Uterus (tissue), 3 donors: ENCODE measurements at regions not wholly inside any gene's neighbourhood (a gene's known extent, or its start where the extent isn't known, plus 50 kb on each side); places are given as distances from the start of the nearest gene placed in this dataset.
"Not testable (repeated sequence)": the region's sequence is repeated elsewhere in the genome, so short reads cannot be mapped to it uniquely, and the experiment has no call there.

Experiments
- DNase-seq, 2 donors: peaks; one replicate each; pipeline ENCODE4 v3.0.0-alpha.2; 2019 to 2020
- H3K27ac ChIP-seq, 2 donors: fragments of 200-600 bp; sonication (generic); 1 replicate in 1 of 2; 2 replicates in 1 of 2; pipeline ENCODE4 v1.5.1; 2016 to 2018
- H3K27me3 ChIP-seq, 2 donors: fragments of 200-600 bp; sonication (generic); one replicate each; pipeline ENCODE4 v1.5.1; 2018 to 2019; ENCODE audit warnings: control low read depth in 1 of 2
- H3K36me3 ChIP-seq, 2 donors: fragments of 200-600 bp; sonication (generic); one replicate each; pipeline ENCODE4 v1.5.1; 2019; ENCODE audit warnings: control low read depth in 1 of 2
- H3K4me1 ChIP-seq, 2 donors: fragments of 200-600 bp; sonication (generic); one replicate each; pipeline ENCODE4 v1.5.1; 2018 to 2019; ENCODE audit warnings: control low read depth in 1 of 2
- H3K4me3 ChIP-seq, 2 donors: fragments of 200-600 bp; sonication (generic); 1 replicate in 1 of 2; 2 replicates in 1 of 2; pipeline ENCODE4 v1.5.1; 2018 to 2019; ENCODE audit warnings: mild to moderate bottlenecking in 1 of 2
- H3K9me3 ChIP-seq, 2 donors: fragments of 200-600 bp; sonication (generic); one replicate each; pipeline ENCODE4 v1.5.1; 2019; ENCODE audit warnings: control low read depth in 1 of 2
- CTCF ChIP-seq, 4 experiments: fragments of 200-600 bp in 2 of 4; fragments of 450-650 bp in 2 of 4; sonication (generic) in 2 of 4; IDR thresholded peaks; one replicate each; pipeline ENCODE4 v1.5.1; 2016 to 2019; ENCODE audit warnings: antibody characterized with exemption in 4 of 4, mild to moderate bottlenecking in 2 of 4, moderate library complexity in 1 of 4
- POLR2A ChIP-seq, 2 donors: fragments of 450-650 bp; IDR thresholded peaks; one replicate each; pipeline ENCODE4 v1.6.1; 2016; ENCODE audit warnings: antibody characterized with exemption in 2 of 2, mild to moderate bottlenecking in 1 of 2, moderate library complexity in 1 of 2
- intact Hi-C: fragments of 100-400 bp; cut with DNase I; formaldehyde crosslinking; loops from one replicate; pipeline ENCODE4 v1.15.1; 2023; ENCODE audit warnings: low total_unique reads
- donor health status: DM: yes; HTN: yes; CAD: no.

- no peak for TF ChIP-seq POLR2A (IDR thresholded peaks at IDR 0.05)
- TF ChIP-seq CTCF (IDR thresholded peaks at IDR 0.05): no peak
- Histone ChIP-seq H3K27ac (no peak overlapping the region), H3K4me3 (no peak overlapping the region), H3K36me3 (no peaks in the 10 kb centered on the region), H3K4me1 (no peaks in the 10 kb centered on the region), H3K27me3 (no peaks in the 10 kb centered on the region), H3K9me3 (no peaks in the 10 kb centered on the region)
- intact Hi-C loops: no loop called here
- DNase-seq: no peak
Observed at GRCh38 chr21:14890141-14890540, 174.7 kb downstream of the NRIP1 start.

GRCh38 chr21:14889080-14889810 is 175.6 kb downstream of the NRIP1 start:
- Histone ChIP-seq H3K27ac (no peak overlapping the region), H3K4me1 (no peaks in the 10 kb centered on the region), H3K36me3 (no peaks in the 10 kb centered on the region), H3K27me3 (no peaks in the 10 kb centered on the region), H3K4me3 (no peak overlapping the region), H3K9me3 (no peaks in the 10 kb centered on the region)
- TF ChIP-seq CTCF (IDR thresholded peaks at IDR 0.05): no peak
- TF ChIP-seq POLR2A (IDR thresholded peaks at IDR 0.05): no peak
- DNase-seq: no peak
- intact Hi-C loops: no loop called here

GRCh38 chr21:14888202-14888601 is 176.6 kb downstream of the NRIP1 start:
- no peaks in the 10 kb centered on the region for H3K9me3 ChIP-seq
- H3K36me3 ChIP-seq: no peaks in the 10 kb centered on the region
- H3K4me3 ChIP-seq: no peak overlapping the region
- intact Hi-C loops: no loop called here
- TF ChIP-seq POLR2A (IDR thresholded peaks at IDR 0.05): no peak
- no peak for TF ChIP-seq CTCF (IDR thresholded peaks at IDR 0.05)
- H3K27ac ChIP-seq: no peak overlapping the region
- H3K4me1 ChIP-seq: no peaks in the 10 kb centered on the region
- no peaks in the 10 kb centered on the region for H3K27me3 ChIP-seq
- DNase-seq: no peak

GRCh38 chr21:14886001-14886400 is 178.8 kb downstream of the NRIP1 start:
- no peak for DNase-seq
- Histone ChIP-seq H3K4me1 (no peaks in the 10 kb centered on the region), H3K4me3 (no peak overlapping the region), H3K36me3 (no peaks in the 10 kb centered on the region), H3K27ac (no peak overlapping the region), H3K27me3 (no peaks in the 10 kb centered on the region), H3K9me3 (no peaks in the 10 kb centered on the region)
- TF ChIP-seq POLR2A (IDR thresholded peaks at IDR 0.05): no peak
- no peak for TF ChIP-seq CTCF (IDR thresholded peaks at IDR 0.05)
- intact Hi-C loops: no loop called here

- no peaks in the 10 kb centered on the region for H3K4me1 ChIP-seq
- TF ChIP-seq CTCF (IDR thresholded peaks at IDR 0.05) (no peak), POLR2A (IDR thresholded peaks at IDR 0.05) (no peak)
- intact Hi-C loops: no loop called here
- DNase-seq: no peak
- H3K9me3 ChIP-seq: no peaks in the 10 kb centered on the region
- no peak overlapping the region for H3K27ac ChIP-seq
- H3K36me3 ChIP-seq: no peaks in the 10 kb centered on the region
- no peaks in the 10 kb centered on the region for H3K27me3 ChIP-seq
- H3K4me3 ChIP-seq: no peak overlapping the region
Observed at GRCh38 chr21:14883351-14883750, 181.4 kb downstream of the NRIP1 start.

- not testable (repeated sequence) for H3K4me3 ChIP-seq
Observed at GRCh38 chr21:14882545-14882944, 182.3 kb downstream of the NRIP1 start.

More at GRCh38 chr21:14882545-14882944, 182.3 kb downstream of the NRIP1 start:
- H3K4me1 ChIP-seq, H3K27ac ChIP-seq, H3K9me3 ChIP-seq, DNase-seq, H3K27me3 ChIP-seq, intact Hi-C loops, H3K36me3 ChIP-seq: not testable (repeated sequence)
